Caco-2 (cell line): ENCODE measurements at regions not wholly inside any gene's neighbourhood (a gene's known extent, or its start where the extent isn't known, plus 50 kb on each side); places are given as distances from the start of the nearest gene placed in this dataset.

Experiments
- BruUV-seq: library from RNA; stranded (reverse); fragments of 400-500 nt; replicated peaks from 2 replicates; lab custom pipeline; 2021; lab: Mats Ljungman, UMichigan
- CTCF ChIA-PET: fragments of 300-600 bp; sonication (Branson Sonifier 250); formaldehyde crosslinking; loops from one replicate; lab custom pipeline; 2022; ENCODE audit warnings: antibody characterized with exemption; lab: Charles Lee
- POLR2A ChIA-PET: fragments of 300-600 bp; sonication (Branson Sonifier 250); formaldehyde crosslinking; loops from one replicate; lab custom pipeline; 2022; ENCODE audit warnings: antibody characterized with exemption; lab: Charles Lee
- DNase-seq, 2 experiments: peaks; one replicate each; pipeline versions ENCODE4 v3.0.0 to v3.0.0-alpha.2; 2020 to 2022
- H3K27me3 ChIP-seq: replicated peaks from 2 replicates; pipeline ENCODE4 v1.6.0; 2011; ENCODE audit warnings: low read length; ENCODE audit not compliant: control insufficient read depth, insufficient read depth
- H3K36me3 ChIP-seq: 2 replicates; pipeline ENCODE4 v1.5.1; 2011; ENCODE audit warnings: low read length; ENCODE audit not compliant: control insufficient read depth, insufficient read depth
- H3K4me1 ChIP-seq: fragments of 250-450 bp; sonication (Bioruptor Pico); 2 replicates; pipeline ENCODE4 v1.5.1; 2020; ENCODE audit warnings: mild to moderate bottlenecking
- H3K4me3 ChIP-seq: 2 replicates; pipeline ENCODE4 v1.5.1; 2011; ENCODE audit warnings: low read depth, mild to moderate bottlenecking, control low read depth, low read length
- H3K9me3 ChIP-seq: fragments of 250-450 bp; sonication (Bioruptor Pico); 2 replicates; pipeline ENCODE4 v1.5.1; 2020; ENCODE audit warnings: mild to moderate bottlenecking, moderate library complexity
- H3K27ac Mint-ChIP-seq: one replicate; pipeline ENCODE4 v1.8.0; 2022; ENCODE audit warnings: mixed read lengths; ENCODE audit not compliant: unreplicated experiment
- H3K27me3 Mint-ChIP-seq: one replicate; pipeline ENCODE4 v1.8.0; 2022; ENCODE audit warnings: mixed read lengths; ENCODE audit not compliant: insufficient read depth, unreplicated experiment
- H3K36me3 Mint-ChIP-seq: one replicate; pipeline ENCODE4 v1.8.0; 2022; ENCODE audit warnings: mild to moderate bottlenecking, mixed read lengths; ENCODE audit not compliant: insufficient read depth, unreplicated experiment
- H3K4me1 Mint-ChIP-seq: one replicate; pipeline ENCODE4 v1.8.0; 2022; ENCODE audit warnings: low read depth, mixed read lengths; ENCODE audit not compliant: unreplicated experiment
- H3K4me3 Mint-ChIP-seq: one replicate; pipeline ENCODE4 v1.8.0; 2022; ENCODE audit warnings: mild to moderate bottlenecking, moderate library complexity, mixed read lengths; ENCODE audit not compliant: unreplicated experiment
- H3K9me3 Mint-ChIP-seq: one replicate; pipeline ENCODE4 v1.8.0; 2022; ENCODE audit warnings: mixed read lengths; ENCODE audit not compliant: unreplicated experiment
- CTCF ChIP-seq, 2 experiments: fragments of 200-600 bp in 1 of 2; IDR thresholded peaks; 1 replicate in 1 of 2; 2 replicates in 1 of 2; pipeline versions ENCODE4 v1.5.1 to v1.8.0; 2011 to 2022; ENCODE audit warnings: antibody characterized with exemption in 1 of 2, control low read depth in 1 of 2, inconsistent platforms in 1 of 2, low read depth in 1 of 2, low read length in 1 of 2, mild to moderate bottlenecking in 1 of 2, moderate library complexity in 1 of 2; ENCODE audit not compliant: insufficient read depth in 1 of 2, severe bottlenecking in 1 of 2, unreplicated experiment in 1 of 2
- intact Hi-C: fragments of 100-400 bp; cut with micrococcal nuclease; formaldehyde crosslinking; loops from one replicate; pipeline ENCODE4 v1.10.0; 2022; ENCODE audit not compliant: unreplicated experiment

GRCh38 chr20:24723647-24724352 lies 225.3 kb upstream of the CST7 start:
- Mint-ChIP-seq H3K27ac (no peak overlapping the region), H3K9me3 (no peaks in the 10 kb centered on the region), H3K4me1 (peaks cover 4% of the 10 kb centered on the region), H3K27me3 (peaks cover 13% of the 10 kb centered on the region), H3K4me3 (no peak overlapping the region), H3K36me3 (no peaks in the 10 kb centered on the region)
- no peak for DNase-seq
- no peaks in the 10 kb centered on the region for H3K9me3 ChIP-seq
- POLR2A ChIA-PET, result no interaction called here
- H3K4me3 ChIP-seq, result no peak overlapping the region
- H3K36me3 ChIP-seq, result no peaks in the 10 kb centered on the region
- BruUV-seq, result no TSS peak
- no peaks in the 10 kb centered on the region; the same call in 1 of the 2 replicates for H3K27me3 ChIP-seq
- H3K4me1 ChIP-seq, result no peaks in the 10 kb centered on the region
- no peak for TF ChIP-seq CTCF (IDR thresholded peaks at IDR 0.05; ENCODE audit: insufficient read depth in 1 of 2, low read depth in 1 of 2, low read length in 1 of 2, severe bottlenecking in 1 of 2, unreplicated experiment in 1 of 2)
- intact Hi-C loops, result no loop called here
- CTCF ChIA-PET, result no interaction called here

DNA sequence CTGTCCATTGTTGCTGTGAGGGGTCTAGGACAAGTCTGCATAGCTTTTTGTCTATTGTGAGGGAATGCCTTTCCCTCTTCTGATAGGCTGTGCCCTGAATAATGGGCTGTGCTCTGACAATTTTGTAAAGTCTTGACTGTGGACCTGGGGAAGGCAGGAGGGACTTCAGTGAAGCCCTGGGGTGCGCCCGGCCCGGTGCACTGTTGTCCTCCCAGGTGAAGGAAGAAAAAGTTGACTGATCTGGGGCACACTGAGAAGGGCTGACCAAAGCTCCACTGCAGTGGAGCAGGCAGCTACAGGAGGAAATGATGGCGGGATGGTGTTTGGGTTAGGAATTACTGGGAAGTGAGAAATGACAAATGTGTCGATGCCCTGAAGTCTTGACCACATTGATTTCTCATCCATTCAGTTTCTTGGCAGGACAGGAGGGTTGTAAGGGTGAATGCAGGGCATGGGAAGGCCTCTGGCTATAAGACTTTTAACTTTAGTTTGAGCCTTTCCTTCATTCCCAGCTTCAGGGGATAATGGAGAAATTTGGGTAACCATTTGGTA lies 224.0 kb upstream of the CST7 start:
- H3K4me1 Mint-ChIP-seq, result peaks cover 4% of the 10 kb centered on the region
- POLR2A ChIA-PET, result no interaction called here
- peaks cover 9% of the 10 kb centered on the region for H3K27me3 Mint-ChIP-seq
- Histone ChIP-seq H3K27me3 (no peaks in the 10 kb centered on the region; the same call in 1 of the 2 replicates), H3K4me3 (no peak overlapping the region), H3K9me3 (no peaks in the 10 kb centered on the region), H3K36me3 (no peaks in the 10 kb centered on the region), H3K4me1 (no peaks in the 10 kb centered on the region)
- intact Hi-C loops, result no loop called here
- no peak overlapping the region for H3K4me3 Mint-ChIP-seq
- no peaks in the 10 kb centered on the region for H3K9me3 Mint-ChIP-seq
- no peak for DNase-seq
- no peaks in the 10 kb centered on the region for H3K36me3 Mint-ChIP-seq
- TF ChIP-seq CTCF (IDR thresholded peaks at IDR 0.05; ENCODE audit: insufficient read depth in 1 of 2, low read depth in 1 of 2, low read length in 1 of 2, severe bottlenecking in 1 of 2, unreplicated experiment in 1 of 2), result no peak
- H3K27ac Mint-ChIP-seq, result no peak overlapping the region
- CTCF ChIA-PET, result interaction anchor here (0.7 kb wide), 1 partner anchor 29 kb away, joined by 3 read pairs; no protein-coding TSS in a partner anchor
- BruUV-seq, result no TSS peak

DNA sequence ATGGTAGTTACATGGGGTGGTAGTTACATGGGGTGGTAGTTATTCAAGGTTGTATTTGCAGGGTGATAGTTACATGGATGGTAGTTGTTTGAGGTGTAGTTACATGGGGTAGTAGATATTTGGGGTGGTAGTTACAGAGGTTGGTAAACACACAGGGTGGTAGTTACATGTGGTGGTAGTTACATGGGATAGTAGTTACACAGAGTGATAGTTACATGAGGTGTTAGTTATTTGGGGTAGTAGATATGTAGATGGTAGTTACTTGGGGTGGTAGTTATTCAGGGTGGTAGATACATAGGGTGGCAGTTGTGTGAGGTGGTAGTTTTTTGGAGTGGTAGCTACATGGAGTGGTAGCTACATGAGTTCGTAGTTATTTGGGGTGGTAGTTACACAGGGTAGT lies 221.3 kb upstream of the CST7 start:
- BruUV-seq, result no TSS peak
- no peak overlapping the region for H3K4me3 Mint-ChIP-seq
- ChIA-PET CTCF (no interaction called here), POLR2A (no interaction called here)
- no peaks in the 10 kb centered on the region for H3K36me3 ChIP-seq
- peaks cover 6% of the 10 kb centered on the region for H3K27me3 Mint-ChIP-seq
- no peaks in the 10 kb centered on the region for H3K4me1 ChIP-seq
- no peak overlapping the region for H3K27ac Mint-ChIP-seq
- H3K9me3 Mint-ChIP-seq, result no peaks in the 10 kb centered on the region
- peaks cover 4% of the 10 kb centered on the region for H3K4me1 Mint-ChIP-seq
- no peak for DNase-seq
- no peak for TF ChIP-seq CTCF (IDR thresholded peaks at IDR 0.05; ENCODE audit: insufficient read depth in 1 of 2, low read depth in 1 of 2, low read length in 1 of 2, severe bottlenecking in 1 of 2, unreplicated experiment in 1 of 2)
- H3K36me3 Mint-ChIP-seq, result no peaks in the 10 kb centered on the region
- no peak overlapping the region for H3K4me3 ChIP-seq
- H3K27me3 ChIP-seq, result no peaks in the 10 kb centered on the region
- intact Hi-C loops, result no loop called here
- no peaks in the 10 kb centered on the region for H3K9me3 ChIP-seq
